DMS114 treated with DMSO at 0.1 percent for 48 hours (cell line): ENCODE measurements at regions not wholly inside any gene's neighbourhood (a gene's known extent, or its start where the extent isn't known, plus 50 kb on each side); places are given as distances from the start of the nearest gene placed in this dataset.

Experiments used
- DNase-seq: peaks from one replicate; lab custom pipeline; 2025; ENCODE audit not compliant: unreplicated experiment; lab: John Stamatoyannopoulos, UW

GRCh38 chr2:212945526-212945925, 205.9 kb downstream of the IKZF2 start:
- no peak for DNase-seq

GRCh38 chr2:212943351-212943750, 208.1 kb downstream of the IKZF2 start:
- no peak for DNase-seq

DNA sequence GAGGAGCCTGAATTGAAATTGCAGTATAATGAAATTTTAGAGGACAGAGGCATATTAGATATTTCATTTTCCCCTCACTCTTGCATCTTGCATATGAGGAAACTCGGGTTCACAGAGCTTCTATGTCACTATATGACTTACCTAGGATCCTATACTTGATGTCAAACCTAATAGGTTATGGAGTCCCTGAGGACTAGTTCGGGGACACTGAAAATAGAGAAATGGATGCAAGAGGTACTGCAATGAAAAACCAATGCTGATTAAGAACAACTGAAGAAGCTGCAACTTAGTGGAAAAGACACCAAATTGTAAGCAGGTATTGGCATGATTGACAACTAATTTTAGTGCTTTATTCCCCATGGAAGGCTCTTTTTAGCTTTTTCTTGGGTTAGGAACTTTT, 210.1 kb downstream of the IKZF2 start:
- DNase-seq = no peak

DNA sequence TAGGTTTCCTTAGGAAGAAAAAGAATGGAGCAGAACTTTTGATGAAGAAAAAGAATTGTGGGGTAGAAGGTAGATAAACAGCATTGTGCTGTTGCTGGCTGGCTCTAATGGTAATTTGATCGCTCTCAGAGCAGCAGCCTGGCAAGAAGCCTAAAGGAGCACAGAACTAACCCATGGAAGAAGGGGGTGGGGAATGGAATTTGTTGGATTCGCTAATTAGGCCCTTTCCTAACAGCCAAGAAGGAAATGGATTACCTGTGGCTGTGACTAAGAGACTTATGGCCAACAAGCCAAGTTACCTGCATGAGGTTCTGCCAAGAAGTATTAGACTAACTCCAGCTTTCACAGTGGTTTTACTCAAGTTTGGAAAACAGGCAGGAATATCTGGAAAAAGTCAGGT, 210.6 kb downstream of the IKZF2 start:
- no peak for DNase-seq

- no peak for DNase-seq
These were observed 211.5 kb downstream of the IKZF2 start for GRCh38 chr2:212939777-212940531.

DNA sequence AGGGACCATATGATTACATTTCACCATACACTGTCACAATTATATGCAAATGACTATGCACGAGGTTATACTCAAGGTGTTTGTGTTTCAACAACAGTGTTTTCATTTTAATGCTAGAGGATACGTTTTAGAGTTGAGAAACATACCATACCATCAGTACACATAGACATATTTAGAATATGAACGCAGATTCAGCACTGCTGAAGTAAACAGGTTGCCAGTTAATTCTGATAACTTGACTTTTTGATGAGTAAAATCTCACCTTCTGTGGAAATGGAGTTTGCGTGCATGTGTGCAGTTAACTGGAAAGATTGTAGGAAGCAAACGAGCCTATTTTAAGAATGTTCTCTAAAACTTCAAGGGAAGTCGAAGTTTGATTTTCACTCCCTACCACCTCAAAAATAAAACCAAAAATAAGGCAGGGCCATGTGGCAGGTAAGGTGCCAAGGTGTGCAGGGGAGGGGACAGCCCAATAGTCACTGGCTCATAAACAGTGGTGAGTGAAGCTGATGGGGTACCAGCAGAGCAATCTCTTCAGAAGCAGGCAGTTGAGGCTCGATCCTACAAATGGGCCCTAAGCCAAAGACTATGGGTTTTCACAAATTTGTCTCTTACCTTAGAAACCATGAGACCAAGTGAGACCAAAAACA, 213.1 kb downstream of the IKZF2 start:
- DNase-seq = no peak

DNA sequence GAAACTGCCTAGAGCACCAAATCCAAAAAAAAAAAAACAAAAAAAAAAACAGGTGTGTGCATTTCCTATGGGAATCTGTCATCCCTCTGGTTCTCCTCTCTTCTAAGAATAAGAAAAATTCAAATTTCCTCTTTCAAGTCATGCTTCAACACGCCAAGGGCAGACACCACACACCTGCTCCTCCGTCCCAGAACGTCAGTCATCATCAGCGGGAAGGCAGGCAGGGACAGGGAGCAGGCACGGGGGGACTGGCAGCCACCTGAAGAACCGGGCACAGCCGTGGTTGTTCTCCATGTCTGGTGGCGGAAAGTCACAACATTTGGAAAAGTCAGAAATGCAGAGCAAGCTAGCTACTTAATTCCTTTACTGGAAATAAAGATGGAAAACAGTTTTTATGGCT, 214.8 kb downstream of the IKZF2 start:
- no peak for DNase-seq

- DNase-seq = no peak
These were observed 215.7 kb downstream of the IKZF2 start for GRCh38 chr2:212935752-212936151.

- DNase-seq = no peak
These were observed 220.1 kb downstream of the IKZF2 start for GRCh38 chr2:212931271-212931670.

DNA sequence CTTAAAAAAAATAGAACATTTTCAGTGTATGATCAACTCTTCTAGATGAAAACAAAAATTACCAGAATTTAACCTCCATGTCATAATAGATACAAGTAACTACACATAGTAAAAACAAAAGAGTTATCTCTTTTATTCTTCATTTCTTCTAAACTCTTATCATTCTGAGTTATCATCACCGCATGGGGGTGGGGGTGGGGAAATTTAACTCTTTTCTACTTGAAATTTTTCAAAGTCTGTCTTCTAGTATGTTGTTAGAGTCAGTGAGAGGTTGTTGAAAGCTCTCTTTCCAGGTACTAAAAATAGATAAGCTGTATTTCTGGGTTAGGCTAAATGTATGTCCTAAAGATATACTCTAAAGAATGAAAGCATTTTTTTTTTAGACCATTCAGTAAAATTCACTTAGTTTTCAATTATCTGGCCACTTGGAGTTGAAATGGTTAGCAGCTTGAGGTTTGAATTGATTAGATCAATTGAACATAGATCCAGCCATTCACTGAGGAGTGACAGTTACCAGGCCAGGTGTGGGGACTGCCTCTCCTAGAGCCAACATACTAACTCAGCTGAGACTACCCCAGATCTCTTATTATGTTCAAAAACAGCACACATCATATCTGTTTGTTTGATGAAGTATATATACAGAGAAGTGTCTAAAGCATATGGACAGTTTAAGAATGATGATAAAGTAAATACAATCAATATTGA, 220.7 kb downstream of the IKZF2 start:
- no peak for DNase-seq

GRCh38 chr2:212929971-212930370, 221.4 kb downstream of the IKZF2 start:
- no peak for DNase-seq

- DNase-seq = no peak
These were observed 222.3 kb downstream of the IKZF2 start for GRCh38 chr2:212929116-212929515.

GRCh38 chr2:212928681-212929080, 222.7 kb downstream of the IKZF2 start:
- DNase-seq = no peak

DNA sequence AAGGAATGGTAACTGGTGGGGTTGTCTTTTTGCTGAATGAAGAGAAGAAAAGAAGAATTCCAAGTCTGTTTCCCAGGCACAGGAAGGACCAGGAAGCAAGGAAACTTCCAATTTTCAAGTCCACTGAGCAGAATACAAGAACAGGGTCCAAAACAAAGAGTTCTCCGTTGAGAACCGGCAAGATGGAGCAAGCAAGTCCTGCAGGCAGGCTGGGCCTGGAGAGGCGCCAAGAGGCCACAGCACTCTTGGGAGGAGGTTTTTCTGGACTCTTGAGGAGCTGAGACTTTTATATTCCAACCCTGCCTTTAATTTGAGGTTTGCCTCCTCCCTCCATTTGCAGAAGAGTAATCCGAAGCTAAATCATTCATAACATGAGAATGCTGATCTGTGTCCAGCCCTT, 224.5 kb downstream of the IKZF2 start:
- DNase-seq = no peak

DNA sequence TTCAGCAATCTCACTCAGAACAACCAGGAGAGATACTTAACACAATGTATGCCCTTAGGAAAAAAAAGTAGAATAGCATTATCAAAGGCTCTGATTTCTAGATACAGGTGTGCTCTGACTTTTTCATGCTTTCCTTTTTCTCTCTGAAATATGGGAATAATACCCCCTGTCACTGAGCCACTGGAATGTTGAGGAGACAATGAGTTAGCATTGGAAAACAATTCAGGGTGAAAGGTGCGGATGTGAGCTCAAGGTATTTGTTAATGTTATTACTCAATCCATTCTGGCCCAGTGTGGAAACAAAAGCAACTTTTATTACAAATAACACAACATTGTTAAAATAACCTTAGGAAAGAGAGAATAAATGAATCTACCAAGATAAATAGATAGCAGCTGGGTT, 228.0 kb downstream of the IKZF2 start:
- no peak for DNase-seq

- no peak for DNase-seq
These were observed 228.7 kb downstream of the IKZF2 start for GRCh38 chr2:212922701-212923100.

DNA sequence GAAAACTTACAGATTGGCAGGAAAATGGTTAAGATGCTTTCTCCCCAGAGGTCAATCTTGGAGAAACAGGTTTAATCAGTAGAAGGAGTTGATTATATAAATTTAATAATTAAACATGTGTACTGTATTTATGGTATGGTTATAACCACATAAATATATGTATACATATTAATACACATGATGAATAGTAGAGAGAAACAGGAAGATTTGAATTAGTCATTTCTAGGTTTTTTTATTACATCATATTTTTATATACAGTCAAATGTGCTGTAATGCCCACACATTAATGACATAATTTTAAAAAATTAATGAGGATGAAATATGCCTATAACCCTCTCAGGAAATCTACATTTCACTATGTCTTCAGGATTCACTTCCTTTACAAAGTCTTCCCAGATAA, 229.7 kb downstream of the IKZF2 start:
- no peak for DNase-seq

- DNase-seq = no peak
These were observed 230.4 kb downstream of the IKZF2 start for GRCh38 chr2:212921061-212921460.

- DNase-seq = no peak
These were observed 232.2 kb downstream of the IKZF2 start for GRCh38 chr2:212919238-212919637.

DNA sequence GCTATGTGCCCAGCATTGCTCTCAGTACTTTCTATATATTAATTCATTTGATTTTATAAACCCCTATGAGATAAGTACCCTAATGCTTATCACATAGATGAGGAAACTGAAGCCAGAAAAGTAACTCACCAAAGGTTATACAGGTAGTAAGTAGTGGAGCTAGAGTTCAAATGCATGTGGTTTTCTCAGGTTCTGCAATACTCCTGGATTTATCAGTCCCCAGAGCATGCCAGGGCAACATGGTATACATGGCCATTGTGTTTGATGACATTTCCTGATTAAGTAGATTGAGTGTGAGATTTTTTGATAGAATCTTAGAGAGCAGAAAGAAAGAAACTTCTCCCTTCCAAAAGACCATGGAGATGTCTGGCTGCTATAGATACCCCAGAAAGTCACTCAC, 233.1 kb downstream of the IKZF2 start:
- DNase-seq = no peak

DNA sequence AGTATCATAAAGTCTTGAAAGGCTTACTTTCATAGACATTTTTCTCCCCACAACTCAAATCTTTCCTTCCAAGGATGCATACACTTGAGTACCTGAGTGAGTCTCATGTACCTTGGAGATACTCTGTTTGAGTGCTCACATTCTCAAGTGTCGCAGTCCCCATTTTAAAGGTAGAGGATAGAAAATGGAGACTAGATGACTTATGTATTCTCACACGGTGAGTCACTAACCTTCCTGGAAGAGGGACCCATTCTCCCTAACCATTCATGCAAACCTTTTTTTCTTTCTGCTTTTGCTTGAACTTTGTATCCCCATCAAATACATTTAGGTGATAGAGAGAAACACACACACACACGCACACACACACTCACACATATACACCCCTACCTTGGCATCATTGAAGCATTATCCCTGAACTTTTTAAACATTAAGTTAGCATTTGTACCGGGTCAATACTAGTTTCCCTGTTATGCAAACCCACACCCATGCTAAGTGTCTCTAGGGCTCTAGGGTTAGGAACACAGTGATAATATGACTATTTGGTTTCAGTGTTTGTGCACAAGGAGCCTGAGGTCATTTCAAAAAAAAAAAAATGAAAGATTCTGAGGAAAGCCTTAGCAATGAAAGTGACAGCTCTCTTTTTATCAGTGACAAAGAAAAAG, 236.2 kb downstream of the IKZF2 start:
- no peak for DNase-seq

- DNase-seq = no peak
These were observed 237.0 kb downstream of the IKZF2 start for GRCh38 chr2:212914392-212914791.
